Gastroesophageal sphincter (tissue), 4 donors: ENCODE measurements at regions not wholly inside any gene's neighbourhood (a gene's known extent, or its start where the extent isn't known, plus 50 kb on each side); places are given as distances from the start of the nearest gene placed in this dataset.
"Not testable (repeated sequence)": the region's sequence is repeated elsewhere in the genome, so short reads cannot be mapped to it uniquely, and the experiment has no call there.

Source experiments
- ATAC-seq: fragments of 150-250 bp; one replicate; pipeline ENCODE4 v1.9.1; 2016; ENCODE audit warnings: mild to moderate bottlenecking, moderate library complexity
- H3K27ac ChIP-seq, 4 donors: fragments of 200-600 bp; sonication (generic) in 3 of 4; 1 replicate in 3 of 4; 2 replicates in 1 of 4; pipeline ENCODE4 v1.5.1; 2016 to 2019
- H3K27me3 ChIP-seq: fragments of 200-600 bp; sonication (generic); one replicate; pipeline ENCODE4 v1.5.1; 2019
- H3K36me3 ChIP-seq, 2 donors: fragments of 200-600 bp; sonication (generic); one replicate each; pipeline ENCODE4 v1.5.1; 2019; ENCODE audit warnings: control low read depth in 1 of 2
- H3K4me1 ChIP-seq, 3 donors: fragments of 200-600 bp; sonication (generic); 1 replicate in 2 of 3; 2 replicates in 1 of 3; pipeline ENCODE4 v1.5.1; 2016 to 2019; ENCODE audit warnings: control low read depth in 2 of 3
- H3K4me3 ChIP-seq, 2 donors: fragments of 200-600 bp; sonication (generic); one replicate each; pipeline ENCODE4 v1.5.1; 2019; ENCODE audit warnings: mild to moderate bottlenecking in 1 of 2, moderate library complexity in 1 of 2
- H3K9me3 ChIP-seq, 3 donors: fragments of 200-600 bp; sonication (generic); one replicate each; pipeline ENCODE4 v1.5.1; 2017 to 2019; ENCODE audit warnings: control low read depth in 2 of 3
- CTCF ChIP-seq, 4 experiments: fragments of 200-600 bp in 2 of 4; fragments of 450-650 bp in 2 of 4; sonication (generic) in 1 of 4; IDR thresholded peaks; one replicate each; pipeline ENCODE4 v1.5.1; 2017 to 2019; ENCODE audit warnings: antibody characterized with exemption in 4 of 4, mild to moderate bottlenecking in 2 of 4, moderate library complexity in 2 of 4
- EP300 ChIP-seq: sonication (generic); formaldehyde crosslinking; IDR thresholded peaks from one replicate; pipeline ENCODE4 v1.6.1; 2017; ENCODE audit warnings: antibody characterized with exemption, mild to moderate bottlenecking
- POLR2A ChIP-seq, 2 donors: fragments of 450-650 bp; IDR thresholded peaks; one replicate each; pipeline ENCODE4 v1.6.1; 2017; ENCODE audit warnings: antibody characterized with exemption in 2 of 2, mild to moderate bottlenecking in 2 of 2, moderate library complexity in 1 of 2
- POLR2AphosphoS5 ChIP-seq: sonication (generic); formaldehyde crosslinking; IDR thresholded peaks from one replicate; pipeline ENCODE4 v1.6.1; 2017; ENCODE audit warnings: antibody characterized with exemption
- WGBS, 2 donors: methylation state at CpG; one replicate each; pipeline ENCODE4 v1.1.5; 2018; ENCODE audit warnings: low coverage in 1 of 2; 5-methylcytosine and 5-hydroxymethylcytosine counted together

DNA sequence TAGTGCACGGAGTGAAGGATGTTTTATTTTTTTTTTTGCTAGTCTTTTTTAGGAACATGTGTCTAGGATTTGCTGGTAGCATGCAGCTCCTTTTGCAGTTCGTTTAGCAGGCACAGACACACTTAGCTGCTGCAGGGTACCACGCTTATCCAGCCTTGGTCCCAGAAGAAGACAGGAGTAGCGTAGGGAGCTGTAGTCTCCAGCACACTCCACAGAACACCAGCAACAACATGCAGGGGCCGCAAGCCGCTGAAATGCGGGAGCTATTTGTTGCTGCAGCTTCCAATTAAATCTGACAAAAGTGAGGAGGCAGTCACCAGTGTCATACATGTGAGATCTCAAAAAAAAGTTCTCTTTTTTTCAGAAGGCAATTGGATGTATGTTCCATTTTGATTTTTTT lies 486.2 kb upstream of the KLF6 start:
- 71 to 73% methylated on average over 3 to 6 of the region's 7 CpGs for WGBS, 2 donors
- Histone ChIP-seq H3K4me3 (no peak overlapping the region), H3K27me3 (no peaks in the 10 kb centered on the region), H3K4me1 (peaks cover 2 to 36% (median 11%) of the 10 kb centered on the region in 3 donors), H3K9me3 (no peaks in the 10 kb centered on the region), H3K27ac (peak overlapping the region; percentile 7 to 60 (median 43)), H3K36me3 (no peaks in the 10 kb centered on the region)
- TF ChIP-seq POLR2AphosphoS5 (no peak), EP300 (no peak), POLR2A (IDR thresholded peaks at IDR 0.05) (no peak), CTCF (IDR thresholded peaks at IDR 0.05) (no peak)
- ATAC-seq, result no peak

GRCh38 chr10:4270116-4270515 lies 485.1 kb upstream of the KLF6 start:
- H3K4me1 ChIP-seq, result peaks cover 2 to 40% (median 14%) of the 10 kb centered on the region in 3 donors
- peak; percentile 79 for ATAC-seq
- 27 to 50% methylated on average over 2 to 4 of the region's 4 CpGs for WGBS, 2 donors
- no peaks in the 10 kb centered on the region for H3K27me3 ChIP-seq
- H3K27ac ChIP-seq, result peak overlapping the region in 2 of 4 donors; percentile 15 to 60
- H3K9me3 ChIP-seq, result no peaks in the 10 kb centered on the region
- TF ChIP-seq CTCF (IDR thresholded peaks at IDR 0.05), result no peak
- TF ChIP-seq POLR2AphosphoS5, result no peak
- no peak for TF ChIP-seq EP300
- TF ChIP-seq POLR2A (IDR thresholded peaks at IDR 0.05), result no peak
- no peaks in the 10 kb centered on the region for H3K36me3 ChIP-seq
- H3K4me3 ChIP-seq, result no peak overlapping the region

GRCh38 chr10:4268490-4268889 lies 483.5 kb upstream of the KLF6 start:
- not testable (repeated sequence) for ATAC-seq, H3K27me3 ChIP-seq, H3K4me3 ChIP-seq, H3K9me3 ChIP-seq, H3K27ac ChIP-seq, H3K36me3 ChIP-seq
- WGBS, 2 donors, result 95 to 96% methylated on average over 5 to 6 of the region's 6 CpGs
- peaks cover 6 to 54% (median 17%) of the 10 kb centered on the region in 3 donors for H3K4me1 ChIP-seq

GRCh38 chr10:4267086-4267773 lies 482.2 kb upstream of the KLF6 start:
- H3K9me3 ChIP-seq, result no peaks in the 10 kb centered on the region
- WGBS, 2 donors, result 48 to 59% methylated on average over 7 to 8 of the region's 8 CpGs
- H3K36me3 ChIP-seq, result no peaks in the 10 kb centered on the region
- H3K4me3 ChIP-seq, result no peak overlapping the region
- H3K4me1 ChIP-seq, result peaks cover 9 to 60% (median 22%) of the 10 kb centered on the region in 3 donors
- ATAC-seq, result no peak
- H3K27ac ChIP-seq, result peak overlapping the region in 2 of 4 donors; percentile 20 to 21
- no peaks in the 10 kb centered on the region for H3K27me3 ChIP-seq
- TF ChIP-seq EP300, result no peak
- TF ChIP-seq POLR2AphosphoS5, result no peak
- no peak for TF ChIP-seq POLR2A (IDR thresholded peaks at IDR 0.05)
- TF ChIP-seq CTCF (IDR thresholded peaks at IDR 0.05), result no peak

DNA sequence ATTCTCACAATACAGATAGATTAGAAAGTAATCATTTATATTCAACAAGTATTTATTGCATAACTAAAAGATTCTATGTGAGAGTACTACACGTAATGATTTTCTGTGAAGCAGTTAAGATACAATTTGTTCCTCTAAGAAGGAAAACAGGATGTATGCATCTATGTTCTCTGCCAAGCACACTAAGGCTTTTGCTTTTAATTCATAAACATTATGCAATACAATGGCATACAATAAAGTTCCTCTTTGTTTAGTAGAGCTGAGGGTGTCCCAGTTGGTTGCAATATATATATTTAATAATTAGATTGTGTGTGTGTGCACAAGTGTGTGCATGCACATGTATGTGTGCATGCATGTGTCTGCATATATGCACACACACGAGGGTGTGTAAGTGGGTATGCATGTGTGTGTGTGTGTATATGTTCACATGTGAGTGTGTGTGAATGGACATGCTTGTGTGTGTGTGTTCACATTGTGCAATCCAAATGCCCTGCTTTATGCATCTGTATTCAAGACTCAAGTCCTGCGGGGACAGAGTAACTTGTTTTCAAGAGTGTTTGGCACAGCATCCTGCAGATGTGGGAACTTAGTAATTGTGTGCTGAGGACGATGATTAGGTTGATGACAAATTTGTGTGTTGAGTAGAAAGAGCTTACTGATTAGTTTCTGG lies 481.5 kb upstream of the KLF6 start:
- Histone ChIP-seq H3K36me3 (no peaks in the 10 kb centered on the region), H3K27ac (peak overlapping the region in 1 of 4 donors; percentile 20), H3K27me3 (no peaks in the 10 kb centered on the region), H3K4me1 (peaks cover 9 to 58% (median 22%) of the 10 kb centered on the region in 3 donors), H3K9me3 (no peaks in the 10 kb centered on the region), H3K4me3 (no peak overlapping the region)
- no peak for ATAC-seq
- TF ChIP-seq POLR2AphosphoS5, result peak; percentile 72
- no peak for TF ChIP-seq CTCF (IDR thresholded peaks at IDR 0.05)
- TF ChIP-seq EP300, result no peak
- 42 to 51% methylated on average over 4 of the region's 4 CpGs for WGBS, 2 donors
